ENCODE measurements at regions not wholly inside any gene's neighbourhood (a gene's known extent, or its start where the extent isn't known, plus 50 kb on each side); places are given as distances from the start of the nearest gene placed in this dataset.

- DNase-seq, result no peak
- H3K4me1 ChIP-seq, result no peaks in the 10 kb centered on the region
- intact Hi-C loops (cut with DNase I; ENCODE audit: low total_unique reads), result no loop called here
- no peaks in the 10 kb centered on the region for H3K36me3 ChIP-seq
- no peaks in the 10 kb centered on the region for H3K27me3 ChIP-seq
- TF ChIP-seq POLR2A (IDR thresholded peaks at IDR 0.05) (no peak), CTCF (IDR thresholded peaks at IDR 0.05) (no peak)
- no peak overlapping the region for H3K4me3 ChIP-seq
- no peaks in the 10 kb centered on the region for H3K9me3 ChIP-seq
- no peak overlapping the region for H3K27ac ChIP-seq
These were observed 75.0 kb upstream of the MAGI2 start for GRCh38 chr7:79528421-79528820.

GRCh38 chr7:79524048-79524447 lies 70.6 kb upstream of the MAGI2 start:
- TF ChIP-seq CTCF (IDR thresholded peaks at IDR 0.05) (no peak), POLR2A (IDR thresholded peaks at IDR 0.05) (no peak)
- no peak for DNase-seq
- no peak overlapping the region for H3K27ac ChIP-seq
- H3K9me3 ChIP-seq, result no peaks in the 10 kb centered on the region
- H3K4me3 ChIP-seq, result no peak overlapping the region
- no peaks in the 10 kb centered on the region for H3K4me1 ChIP-seq
- intact Hi-C loops (cut with DNase I; ENCODE audit: low total_unique reads), result no loop called here
- H3K27me3 ChIP-seq, result no peaks in the 10 kb centered on the region
- no peaks in the 10 kb centered on the region for H3K36me3 ChIP-seq

- H3K27me3 ChIP-seq, result no peaks in the 10 kb centered on the region
- no peak for DNase-seq
- no peak overlapping the region for H3K4me3 ChIP-seq
- H3K27ac ChIP-seq, result no peak overlapping the region
- H3K9me3 ChIP-seq, result no peaks in the 10 kb centered on the region
- no peak for TF ChIP-seq CTCF (IDR thresholded peaks at IDR 0.05)
- no peak for TF ChIP-seq POLR2A (IDR thresholded peaks at IDR 0.05)
- intact Hi-C loops (cut with DNase I; ENCODE audit: low total_unique reads), result no loop called here
- no peaks in the 10 kb centered on the region for H3K36me3 ChIP-seq
- no peaks in the 10 kb centered on the region for H3K4me1 ChIP-seq
These were observed 70.0 kb upstream of the MAGI2 start for GRCh38 chr7:79523436-79523835.

GRCh38 chr7:79520543-79520942 lies 67.1 kb upstream of the MAGI2 start:
- Histone ChIP-seq H3K4me1 (no peaks in the 10 kb centered on the region), H3K27me3 (no peaks in the 10 kb centered on the region), H3K4me3 (no peak overlapping the region), H3K9me3 (no peaks in the 10 kb centered on the region), H3K36me3 (no peaks in the 10 kb centered on the region), H3K27ac (no peak overlapping the region)
- no peak for TF ChIP-seq CTCF (IDR thresholded peaks at IDR 0.05)
- TF ChIP-seq POLR2A (IDR thresholded peaks at IDR 0.05), result no peak
- intact Hi-C loops (cut with DNase I; ENCODE audit: low total_unique reads), result no loop called here
- DNase-seq, result no peak

- Histone ChIP-seq H3K9me3 (no peaks in the 10 kb centered on the region), H3K27ac (no peak overlapping the region), H3K4me1 (no peaks in the 10 kb centered on the region), H3K27me3 (no peaks in the 10 kb centered on the region), H3K4me3 (no peak overlapping the region), H3K36me3 (no peaks in the 10 kb centered on the region)
- intact Hi-C loops (cut with DNase I; ENCODE audit: low total_unique reads), result no loop called here
- DNase-seq, result no peak
- TF ChIP-seq CTCF (IDR thresholded peaks at IDR 0.05) (no peak), POLR2A (IDR thresholded peaks at IDR 0.05) (no peak)
These were observed 61.9 kb upstream of the MAGI2 start for GRCh38 chr7:79515358-79515757.

All from uterus (tissue), 3 donors.